ENCODE measurements at regions not wholly inside any gene's neighbourhood (a gene's known extent, or its start where the extent isn't known, plus 50 kb on each side); places are given as distances from the start of the nearest gene placed in this dataset.

GRCh38 chr3:165642761-165643420, 194.3 kb downstream of the BCHE start:
- TF ChIP-seq CTCF (IDR thresholded peaks at IDR 0.05 in 2 of 3, conservative IDR thresholded peaks at IDR 0.05 in 1 of 3; ENCODE audit: control insufficient read depth in 2 of 3, extremely low read depth in 1 of 3, insufficient read depth in 1 of 3, low read depth in 3 of 3, low read length in 3 of 3) (no peak), ASH2L (IDR thresholded peaks at IDR 0.05; ENCODE audit: borderline replicate concordance, low read depth) (no peak), RAD21 (IDR thresholded peaks at IDR 0.05; ENCODE audit: insufficient read depth, low read depth, low read length) (no peak)

Measured in GM12878 (cell line).